AG09319 (cell line): ENCODE measurements at regions not wholly inside any gene's neighbourhood (a gene's known extent, or its start where the extent isn't known, plus 50 kb on each side); places are given as distances from the start of the nearest gene placed in this dataset.

Source experiments
- DNase-seq: peaks from one replicate; pipeline ENCODE4 v3.0.0-alpha.2; 2010; ENCODE audit warnings: low read depth; ENCODE audit errors: extremely low read depth
- CTCF ChIP-seq: IDR thresholded peaks from 2 replicates; pipeline ENCODE4 v1.5.1; 2011; ENCODE audit warnings: low read depth, mild to moderate bottlenecking, inconsistent platforms, low read length, moderate library complexity

GRCh38 chr10:36253731-36254130, 611.6 kb upstream of the FZD8 start:
- no peak for TF ChIP-seq CTCF

GRCh38 chr10:36251068-36251467, 609.0 kb upstream of the FZD8 start:
- TF ChIP-seq CTCF: no peak
- DNase-seq: no peak

More at GRCh38 chr10:36253731-36254130, 611.6 kb upstream of the FZD8 start:
- DNase-seq: no peak

GRCh38 chr10:36248304-36248981, 606.3 kb upstream of the FZD8 start:
- no peak for TF ChIP-seq CTCF

GRCh38 chr10:36247478-36247877, 605.4 kb upstream of the FZD8 start:
- DNase-seq: no peak
- no peak for TF ChIP-seq CTCF

More at GRCh38 chr10:36248304-36248981, 606.3 kb upstream of the FZD8 start:
- DNase-seq: no peak

GRCh38 chr10:36236931-36237330, 594.8 kb upstream of the FZD8 start:
- no peak for DNase-seq
- TF ChIP-seq CTCF: no peak

- DNase-seq: no peak
- TF ChIP-seq CTCF: no peak
Observed at GRCh38 chr10:36236341-36236740, 594.2 kb upstream of the FZD8 start.

- DNase-seq: no peak
- no peak for TF ChIP-seq CTCF
Observed at GRCh38 chr10:36232935-36233334, 590.8 kb upstream of the FZD8 start.
